ENCODE measurements at regions not wholly inside any gene's neighbourhood (a gene's known extent, or its start where the extent isn't known, plus 50 kb on each side); places are given as distances from the start of the nearest gene placed in this dataset.
"Not testable (repeated sequence)": the region's sequence is repeated elsewhere in the genome, so short reads cannot be mapped to it uniquely, and the experiment has no call there.

- Histone ChIP-seq H3K27me3 (ENCODE audit: control insufficient read depth in 3 of 3, insufficient read depth in 3 of 3, low read length in 3 of 3) (peaks cover 0 to 2% (median 0%) of the 10 kb centered on the region in 3 donors), H3K27ac (ENCODE audit: low read depth, low read length) (no peak overlapping the region), H3K4me3 (ENCODE audit: low read length in 3 of 3) (no peak overlapping the region), H3K9me3 (ENCODE audit: control insufficient read depth in 3 of 3, low read length in 3 of 3) (no peaks in the 10 kb centered on the region), H3K4me1 (ENCODE audit: control insufficient read depth in 3 of 3, insufficient read depth in 3 of 3, low read length in 3 of 3) (no peaks in the 10 kb centered on the region), H3K36me3 (ENCODE audit: control insufficient read depth in 3 of 3, insufficient read depth in 3 of 3, low read length in 3 of 3) (no peaks in the 10 kb centered on the region), H3K9ac (ENCODE audit: low read depth in 1 of 3, low read length in 3 of 3) (no peak overlapping the region)
Observed at GRCh38 chr17:72457712-72458111, 336.9 kb downstream of the SOX9 start.

- no peaks in the 10 kb centered on the region for H3K9me3 ChIP-seq (ENCODE audit: control insufficient read depth in 3 of 3, low read length in 3 of 3)
Observed at GRCh38 chr17:72458301-72458700, 337.5 kb downstream of the SOX9 start.

GRCh38 chr17:72460711-72461110, 339.9 kb downstream of the SOX9 start:
- peaks cover 0 to 8% (median 0%) of the 10 kb centered on the region in 3 donors for H3K27me3 ChIP-seq (ENCODE audit: control insufficient read depth in 3 of 3, insufficient read depth in 3 of 3, low read length in 3 of 3)
- no peak overlapping the region for H3K9ac ChIP-seq (ENCODE audit: low read depth in 1 of 3, low read length in 3 of 3)
- no peak overlapping the region for H3K4me3 ChIP-seq (ENCODE audit: low read length in 3 of 3)
- no peak overlapping the region for H3K27ac ChIP-seq (ENCODE audit: low read depth, low read length)
- no peaks in the 10 kb centered on the region for H3K4me1 ChIP-seq (ENCODE audit: control insufficient read depth in 3 of 3, insufficient read depth in 3 of 3, low read length in 3 of 3)
- H3K36me3 ChIP-seq (ENCODE audit: control insufficient read depth in 3 of 3, insufficient read depth in 3 of 3, low read length in 3 of 3) = no peaks in the 10 kb centered on the region
- H3K9me3 ChIP-seq (ENCODE audit: control insufficient read depth in 3 of 3, low read length in 3 of 3) = no peaks in the 10 kb centered on the region

More at GRCh38 chr17:72458301-72458700, 337.5 kb downstream of the SOX9 start:
- Histone ChIP-seq H3K4me3 (ENCODE audit: low read length in 3 of 3) (no peak overlapping the region), H3K27me3 (ENCODE audit: control insufficient read depth in 3 of 3, insufficient read depth in 3 of 3, low read length in 3 of 3) (no peaks in the 10 kb centered on the region), H3K4me1 (ENCODE audit: control insufficient read depth in 3 of 3, insufficient read depth in 3 of 3, low read length in 3 of 3) (no peaks in the 10 kb centered on the region), H3K9ac (ENCODE audit: low read depth in 1 of 3, low read length in 3 of 3) (no peak overlapping the region), H3K27ac (ENCODE audit: low read depth, low read length) (no peak overlapping the region), H3K36me3 (ENCODE audit: control insufficient read depth in 3 of 3, insufficient read depth in 3 of 3, low read length in 3 of 3) (no peaks in the 10 kb centered on the region)

GRCh38 chr17:72461757-72462156, 340.9 kb downstream of the SOX9 start:
- Histone ChIP-seq H3K27ac (ENCODE audit: low read depth, low read length) (no peak overlapping the region), H3K4me3 (ENCODE audit: low read length in 3 of 3) (no peak overlapping the region), H3K36me3 (ENCODE audit: control insufficient read depth in 3 of 3, insufficient read depth in 3 of 3, low read length in 3 of 3) (no peaks in the 10 kb centered on the region), H3K4me1 (ENCODE audit: control insufficient read depth in 3 of 3, insufficient read depth in 3 of 3, low read length in 3 of 3) (no peaks in the 10 kb centered on the region), H3K9me3 (ENCODE audit: control insufficient read depth in 3 of 3, low read length in 3 of 3) (no peaks in the 10 kb centered on the region), H3K9ac (ENCODE audit: low read depth in 1 of 3, low read length in 3 of 3) (no peak overlapping the region), H3K27me3 (ENCODE audit: control insufficient read depth in 3 of 3, insufficient read depth in 3 of 3, low read length in 3 of 3) (peaks cover 0 to 9% (median 0%) of the 10 kb centered on the region in 3 donors)

- Histone ChIP-seq H3K9ac (ENCODE audit: low read depth in 1 of 3, low read length in 3 of 3) (no peak overlapping the region), H3K9me3 (ENCODE audit: control insufficient read depth in 3 of 3, low read length in 3 of 3) (no peaks in the 10 kb centered on the region), H3K4me3 (ENCODE audit: low read length in 3 of 3) (no peak overlapping the region), H3K27me3 (ENCODE audit: control insufficient read depth in 3 of 3, insufficient read depth in 3 of 3, low read length in 3 of 3) (peaks cover 0 to 9% (median 0%) of the 10 kb centered on the region in 3 donors), H3K36me3 (ENCODE audit: control insufficient read depth in 3 of 3, insufficient read depth in 3 of 3, low read length in 3 of 3) (no peaks in the 10 kb centered on the region), H3K27ac (ENCODE audit: low read depth, low read length) (no peak overlapping the region), H3K4me1 (ENCODE audit: control insufficient read depth in 3 of 3, insufficient read depth in 3 of 3, low read length in 3 of 3) (peaks cover 0 to 2% (median 0%) of the 10 kb centered on the region in 3 donors)
Observed at GRCh38 chr17:72462407-72462806, 341.6 kb downstream of the SOX9 start.

DNA sequence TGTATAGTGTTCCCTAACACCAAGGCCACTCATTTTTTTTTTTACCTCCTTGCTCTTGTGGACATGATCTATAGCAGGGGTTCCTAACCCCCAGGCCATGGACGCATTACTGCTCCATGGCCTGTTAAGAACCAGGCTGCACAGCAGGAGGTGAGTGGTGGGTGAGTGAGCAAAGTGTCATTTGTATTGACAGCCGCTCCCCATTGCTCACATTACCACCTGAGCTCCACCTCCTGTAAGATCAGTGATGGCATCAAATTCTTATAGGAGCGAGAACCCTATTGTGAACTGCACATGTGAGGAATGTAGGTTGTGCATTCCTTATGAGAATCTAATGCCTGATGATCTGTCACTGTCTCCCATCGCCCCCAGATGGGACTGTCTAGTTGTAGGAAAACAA, 342.0 kb downstream of the SOX9 start:
- no peaks in the 10 kb centered on the region for H3K36me3 ChIP-seq (ENCODE audit: control insufficient read depth in 3 of 3, insufficient read depth in 3 of 3, low read length in 3 of 3)
- no peak overlapping the region for H3K9ac ChIP-seq (ENCODE audit: low read depth in 1 of 3, low read length in 3 of 3)
- H3K4me3 ChIP-seq (ENCODE audit: low read length in 3 of 3) = no peak overlapping the region
- H3K4me1 ChIP-seq (ENCODE audit: control insufficient read depth in 3 of 3, insufficient read depth in 3 of 3, low read length in 3 of 3) = peaks cover 0 to 4% (median 0%) of the 10 kb centered on the region in 3 donors
- no peak overlapping the region for H3K27ac ChIP-seq (ENCODE audit: low read depth, low read length)
- H3K9me3 ChIP-seq (ENCODE audit: control insufficient read depth in 3 of 3, low read length in 3 of 3) = no peaks in the 10 kb centered on the region
- H3K27me3 ChIP-seq (ENCODE audit: control insufficient read depth in 3 of 3, insufficient read depth in 3 of 3, low read length in 3 of 3) = peaks cover 0 to 9% (median 0%) of the 10 kb centered on the region in 3 donors

DNA sequence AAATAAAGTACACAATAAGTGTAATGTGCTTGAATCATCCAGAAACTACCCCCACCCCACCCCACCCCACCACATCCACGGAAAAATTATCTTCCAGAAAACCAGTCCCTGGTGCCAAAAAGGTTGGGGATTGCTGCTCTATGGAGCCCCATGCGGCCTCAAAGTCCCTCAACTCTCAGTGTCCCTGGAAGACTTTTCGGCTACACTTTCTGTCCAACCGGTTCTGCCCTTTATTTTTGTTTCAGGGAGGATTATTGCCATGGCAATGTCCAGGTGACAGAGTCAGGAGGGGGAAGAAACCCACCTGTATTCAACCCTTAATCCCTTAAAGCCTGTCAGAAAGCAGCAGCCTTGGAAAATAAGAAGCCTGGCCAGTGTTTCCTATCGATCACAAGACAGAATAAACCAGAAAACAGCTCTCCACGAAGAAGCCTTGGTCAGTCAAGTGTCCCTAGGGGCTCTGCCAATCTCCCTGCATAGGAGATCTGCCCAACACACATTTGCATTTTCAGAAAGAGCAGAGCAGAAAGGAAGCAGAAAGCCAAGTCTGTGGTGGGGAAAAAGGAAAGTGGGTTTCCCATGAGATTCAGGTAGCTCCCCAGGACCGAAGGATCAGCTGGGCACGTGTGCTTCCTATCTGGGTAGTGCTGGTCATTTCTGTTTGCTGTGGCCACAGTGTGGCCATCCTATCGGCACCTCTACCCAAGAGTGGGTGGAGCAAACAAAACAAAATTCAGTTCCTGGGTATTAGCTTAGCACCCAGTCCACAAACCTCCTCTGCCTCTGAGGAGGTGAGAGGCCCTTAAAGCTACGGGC, 342.7 kb downstream of the SOX9 start:
- Histone ChIP-seq H3K9me3 (ENCODE audit: control insufficient read depth in 3 of 3, low read length in 3 of 3) (no peaks in the 10 kb centered on the region), H3K36me3 (ENCODE audit: control insufficient read depth in 3 of 3, insufficient read depth in 3 of 3, low read length in 3 of 3) (no peaks in the 10 kb centered on the region), H3K4me3 (ENCODE audit: low read length in 3 of 3) (no peak overlapping the region), H3K9ac (ENCODE audit: low read depth in 1 of 3, low read length in 3 of 3) (no peak overlapping the region), H3K27me3 (ENCODE audit: control insufficient read depth in 3 of 3, insufficient read depth in 3 of 3, low read length in 3 of 3) (peaks cover 0 to 9% (median 0%) of the 10 kb centered on the region in 3 donors), H3K4me1 (ENCODE audit: control insufficient read depth in 3 of 3, insufficient read depth in 3 of 3, low read length in 3 of 3) (peaks cover 0 to 4% (median 0%) of the 10 kb centered on the region in 3 donors), H3K27ac (ENCODE audit: low read depth, low read length) (no peak overlapping the region)

DNA sequence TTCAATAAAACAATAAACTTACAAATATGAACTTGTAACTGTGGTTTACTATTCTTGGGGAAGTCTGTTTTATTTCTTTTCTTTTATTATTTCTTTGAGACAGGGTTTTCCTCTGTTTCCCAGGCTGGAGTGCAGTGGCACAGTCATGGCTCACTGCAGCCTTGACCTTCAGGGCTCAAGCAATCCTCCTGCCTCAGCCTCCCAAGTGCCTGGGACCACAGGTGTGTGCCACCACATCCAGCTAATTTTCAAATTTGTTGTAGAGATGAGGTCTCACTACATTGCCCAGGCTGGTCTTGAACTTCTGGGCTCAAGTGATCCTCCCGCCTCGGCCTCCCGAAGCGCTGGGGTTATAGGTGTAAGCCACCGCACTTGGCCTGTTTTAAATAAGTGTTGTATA, 343.4 kb downstream of the SOX9 start:
- not testable (repeated sequence) for H3K4me1 ChIP-seq (ENCODE audit: control insufficient read depth in 3 of 3, insufficient read depth in 3 of 3, low read length in 3 of 3); H3K9me3 ChIP-seq (ENCODE audit: control insufficient read depth in 3 of 3, low read length in 3 of 3); H3K9ac ChIP-seq (ENCODE audit: low read depth in 1 of 3, low read length in 3 of 3); H3K36me3 ChIP-seq (ENCODE audit: control insufficient read depth in 3 of 3, insufficient read depth in 3 of 3, low read length in 3 of 3); H3K4me3 ChIP-seq (ENCODE audit: low read length in 3 of 3); H3K27me3 ChIP-seq (ENCODE audit: control insufficient read depth in 3 of 3, insufficient read depth in 3 of 3, low read length in 3 of 3); H3K27ac ChIP-seq (ENCODE audit: low read depth, low read length)

DNA sequence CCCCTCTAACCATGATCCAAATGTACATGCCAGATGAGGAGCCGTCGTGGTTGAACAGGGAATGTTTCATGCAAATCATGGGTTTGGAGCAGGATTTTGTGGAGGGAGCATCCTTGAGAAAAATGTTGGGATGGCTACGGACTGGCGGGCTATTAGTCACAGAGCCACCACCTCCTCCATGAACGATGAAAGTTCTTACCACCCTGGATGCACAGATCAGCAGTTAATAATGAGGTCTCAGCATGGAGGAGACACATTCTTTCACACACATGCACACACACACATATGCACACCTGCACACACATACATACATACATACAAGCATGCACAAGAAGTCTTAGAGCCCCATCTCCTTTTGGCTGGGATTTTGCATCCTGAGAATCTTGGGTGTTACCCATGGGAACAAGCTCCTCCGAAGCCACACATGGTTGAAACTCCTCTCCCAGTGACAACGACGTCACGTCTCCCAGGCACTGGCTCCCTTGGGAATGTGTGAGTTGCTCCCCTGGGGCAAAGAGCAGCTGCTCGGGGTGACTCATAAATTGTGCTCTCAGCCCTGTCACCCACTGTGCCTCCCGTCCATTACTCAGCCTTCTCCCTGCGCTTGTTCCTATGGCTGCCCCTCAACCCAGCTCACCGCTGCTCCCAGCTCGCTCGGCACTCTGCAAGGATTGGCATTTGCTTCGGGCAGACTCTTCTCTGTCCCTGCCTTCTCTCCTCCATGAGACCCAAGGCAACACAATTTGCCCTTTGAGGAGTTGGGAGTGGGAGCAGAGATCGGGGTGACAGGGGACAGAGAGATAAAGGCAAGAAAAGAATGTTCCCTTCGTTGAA, 344.6 kb downstream of the SOX9 start:
- no peak overlapping the region for H3K4me3 ChIP-seq (ENCODE audit: low read length in 3 of 3)
- no peak overlapping the region for H3K9ac ChIP-seq (ENCODE audit: low read depth in 1 of 3, low read length in 3 of 3)
- peaks cover 0 to 4% (median 0%) of the 10 kb centered on the region in 3 donors for H3K4me1 ChIP-seq (ENCODE audit: control insufficient read depth in 3 of 3, insufficient read depth in 3 of 3, low read length in 3 of 3)
- H3K27ac ChIP-seq (ENCODE audit: low read depth, low read length) = no peak overlapping the region
- H3K9me3 ChIP-seq (ENCODE audit: control insufficient read depth in 3 of 3, low read length in 3 of 3) = no peaks in the 10 kb centered on the region
- H3K27me3 ChIP-seq (ENCODE audit: control insufficient read depth in 3 of 3, insufficient read depth in 3 of 3, low read length in 3 of 3) = peaks cover 0 to 9% (median 0%) of the 10 kb centered on the region in 3 donors
- no peaks in the 10 kb centered on the region for H3K36me3 ChIP-seq (ENCODE audit: control insufficient read depth in 3 of 3, insufficient read depth in 3 of 3, low read length in 3 of 3)

DNA sequence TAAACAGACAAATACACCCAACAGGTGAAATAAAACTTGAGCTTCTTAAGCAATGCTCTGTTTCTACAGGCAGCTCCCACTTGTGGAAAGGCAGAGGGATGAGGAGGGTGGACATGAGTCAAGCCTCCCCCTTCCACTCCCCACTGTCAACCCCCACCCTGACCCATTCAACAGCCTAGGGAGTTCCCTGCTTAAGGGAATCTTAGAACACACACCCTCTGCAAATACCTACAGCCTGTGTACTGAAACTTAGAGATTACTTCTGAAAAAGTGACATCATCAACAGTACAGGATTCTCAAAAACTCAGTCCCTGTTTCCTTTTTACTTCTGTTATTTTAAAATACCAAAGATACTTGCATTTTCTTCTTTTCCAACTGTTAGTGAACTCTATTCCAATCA, 345.4 kb downstream of the SOX9 start:
- no peaks in the 10 kb centered on the region for H3K9me3 ChIP-seq (ENCODE audit: control insufficient read depth in 3 of 3, low read length in 3 of 3)
- peaks cover 0 to 9% (median 0%) of the 10 kb centered on the region in 3 donors for H3K27me3 ChIP-seq (ENCODE audit: control insufficient read depth in 3 of 3, insufficient read depth in 3 of 3, low read length in 3 of 3)
- H3K9ac ChIP-seq (ENCODE audit: low read depth in 1 of 3, low read length in 3 of 3) = no peak overlapping the region
- H3K36me3 ChIP-seq (ENCODE audit: control insufficient read depth in 3 of 3, insufficient read depth in 3 of 3, low read length in 3 of 3) = no peaks in the 10 kb centered on the region
- no peak overlapping the region for H3K4me3 ChIP-seq (ENCODE audit: low read length in 3 of 3)
- H3K27ac ChIP-seq (ENCODE audit: low read depth, low read length) = no peak overlapping the region
- peaks cover 0 to 4% (median 0%) of the 10 kb centered on the region in 3 donors for H3K4me1 ChIP-seq (ENCODE audit: control insufficient read depth in 3 of 3, insufficient read depth in 3 of 3, low read length in 3 of 3)

Data from skeletal muscle tissue (tissue), 3 donors.